HG02642 (cell line): ENCODE measurements at regions not wholly inside any gene's neighbourhood (a gene's known extent, or its start where the extent isn't known, plus 50 kb on each side); places are given as distances from the start of the nearest gene placed in this dataset.
"Not testable (repeated sequence)": the region's sequence is repeated elsewhere in the genome, so short reads cannot be mapped to it uniquely, and the experiment has no call there.

Experiments used
- ATAC-seq: cut with Tn5 transposase; IDR thresholded peaks from one replicate; pipeline ENCODE4 v1.9.1; 2021; ENCODE audit warnings: mild to moderate bottlenecking; ENCODE audit not compliant: unreplicated experiment, poor library complexity

DNA sequence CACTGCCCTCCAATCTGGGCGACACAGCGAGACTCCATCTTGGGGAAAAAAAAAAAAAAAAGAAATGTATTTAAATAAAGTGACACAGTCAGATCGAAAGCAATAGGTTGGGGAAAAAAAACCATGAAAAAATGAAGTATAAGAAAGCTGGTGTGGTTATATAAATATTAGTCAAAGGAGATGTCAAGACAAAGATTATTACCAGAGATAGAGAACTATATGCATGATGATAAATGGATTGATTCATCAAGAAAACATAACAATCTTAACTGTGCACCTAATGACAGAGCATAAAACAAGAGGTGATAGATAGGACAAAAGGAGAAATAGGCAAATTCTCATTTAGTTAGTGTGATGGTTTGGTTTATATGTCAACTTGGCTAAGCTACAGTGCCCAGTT is 146.9 kb upstream of the AHI1 start:
- no peak for ATAC-seq

DNA sequence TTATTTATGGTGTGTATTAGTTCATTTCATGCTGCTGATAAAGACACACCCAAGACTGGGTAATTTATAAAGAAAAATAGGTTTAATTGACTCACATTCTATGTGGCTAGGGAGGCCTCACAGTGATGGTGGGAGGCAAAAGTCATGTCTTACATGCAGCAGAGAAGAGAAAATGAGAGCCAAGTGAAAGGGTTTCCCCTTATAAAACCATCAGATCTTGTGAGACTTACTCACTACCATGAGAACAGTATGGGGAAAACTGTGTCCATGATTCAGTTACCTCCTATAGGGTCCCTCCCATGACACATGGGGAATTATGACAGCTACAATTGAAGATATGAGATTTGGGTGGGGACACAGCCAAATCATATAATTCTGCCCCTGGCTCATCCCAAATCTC is 150.0 kb upstream of the AHI1 start:
- ATAC-seq, result no peak

DNA sequence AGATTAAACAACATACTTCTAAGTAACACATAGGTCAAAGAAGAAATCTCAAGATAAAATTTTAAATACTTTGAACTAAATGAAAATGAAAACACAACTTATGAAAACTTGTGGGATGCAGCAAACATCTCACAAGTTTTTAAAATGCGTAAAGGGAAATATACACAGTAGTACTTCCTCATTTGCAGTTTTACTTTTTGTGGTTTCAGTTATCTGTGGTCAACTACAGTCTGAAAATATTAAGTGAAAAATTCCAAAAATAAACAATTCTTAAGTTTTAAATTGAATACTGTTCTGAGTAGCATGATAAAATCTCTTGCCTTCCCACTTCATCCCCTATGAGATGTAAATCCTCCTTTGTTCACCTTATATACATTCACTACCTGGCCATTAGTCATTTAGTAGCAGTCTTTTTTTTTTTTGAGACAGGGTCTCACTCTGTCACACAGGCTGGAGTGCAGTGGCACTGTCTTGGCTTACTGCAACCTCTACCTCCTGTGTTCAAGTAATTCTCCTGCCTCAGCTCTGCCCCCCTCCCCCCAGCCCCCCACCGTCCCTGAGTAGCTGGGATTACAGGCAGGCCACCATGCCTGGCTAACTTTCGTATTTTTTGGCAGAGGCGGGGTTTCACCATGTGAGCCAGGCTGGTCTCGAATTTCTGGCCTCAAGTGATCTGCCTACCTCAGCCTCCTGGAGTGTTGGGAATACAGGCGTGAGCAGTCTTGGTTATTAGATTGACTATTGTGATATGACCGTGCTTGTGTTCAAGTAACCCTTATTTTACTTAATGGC is 154.6 kb upstream of the AHI1 start:
- peak; percentile 94 for ATAC-seq

DNA sequence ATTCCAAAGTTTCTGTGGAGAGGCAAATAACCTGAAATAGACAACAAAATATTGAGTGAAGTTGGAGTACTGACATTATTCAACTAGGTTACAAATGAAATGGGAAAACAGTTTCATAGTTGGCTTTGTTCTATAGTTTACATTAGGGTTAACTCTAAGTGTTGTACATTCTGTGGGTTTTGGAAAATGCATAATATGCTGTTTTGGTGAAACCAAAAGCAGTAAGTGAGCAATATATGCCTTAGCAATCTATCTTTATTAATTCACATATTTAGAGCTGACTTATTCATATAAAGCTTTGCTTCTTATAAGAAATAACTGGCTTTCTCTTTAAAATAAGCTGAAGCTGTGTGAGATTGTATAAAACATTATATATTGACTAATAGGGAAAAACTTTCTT is 157.5 kb upstream of the AHI1 start:
- no peak for ATAC-seq

DNA sequence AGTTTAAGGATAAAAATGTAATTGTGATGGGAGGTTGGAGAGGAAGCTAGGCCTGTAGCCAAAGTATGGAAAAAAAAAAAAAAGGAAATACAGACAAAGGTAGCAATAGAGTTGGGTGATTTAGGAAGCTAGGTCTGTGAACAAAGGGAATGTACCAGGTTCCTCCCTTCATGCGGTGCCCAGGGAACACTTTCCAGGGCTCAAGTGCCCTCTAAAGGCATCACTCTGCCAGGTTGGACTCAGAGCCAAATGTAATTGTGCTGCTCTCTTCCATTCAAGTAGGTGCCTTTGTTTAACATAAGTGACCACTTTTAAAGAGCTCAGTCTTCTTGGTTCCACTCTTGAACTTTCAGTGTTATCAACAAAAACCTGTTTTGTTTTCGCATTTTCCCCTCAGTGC is 159.7 kb upstream of the AHI1 start:
- no peak for ATAC-seq

DNA sequence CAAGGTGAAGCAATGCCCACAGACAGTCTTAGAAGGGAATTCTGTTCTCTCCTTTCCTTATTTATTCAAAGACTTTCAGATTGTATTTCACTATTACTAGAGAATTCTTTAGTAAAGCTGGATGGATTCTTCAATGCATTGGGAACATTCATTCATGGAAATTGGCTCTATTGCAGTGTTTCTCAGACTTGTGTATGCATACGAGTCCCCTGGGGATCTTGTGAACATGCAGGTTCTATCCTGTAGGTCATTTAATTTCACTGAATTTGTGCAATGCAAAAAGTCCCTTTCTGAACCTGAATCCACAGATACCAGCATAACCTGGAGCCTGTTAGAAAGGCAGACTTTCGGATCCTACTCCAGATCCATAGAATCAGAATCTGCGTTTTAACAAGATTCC is 160.9 kb upstream of the AHI1 start:
- no peak for ATAC-seq

DNA sequence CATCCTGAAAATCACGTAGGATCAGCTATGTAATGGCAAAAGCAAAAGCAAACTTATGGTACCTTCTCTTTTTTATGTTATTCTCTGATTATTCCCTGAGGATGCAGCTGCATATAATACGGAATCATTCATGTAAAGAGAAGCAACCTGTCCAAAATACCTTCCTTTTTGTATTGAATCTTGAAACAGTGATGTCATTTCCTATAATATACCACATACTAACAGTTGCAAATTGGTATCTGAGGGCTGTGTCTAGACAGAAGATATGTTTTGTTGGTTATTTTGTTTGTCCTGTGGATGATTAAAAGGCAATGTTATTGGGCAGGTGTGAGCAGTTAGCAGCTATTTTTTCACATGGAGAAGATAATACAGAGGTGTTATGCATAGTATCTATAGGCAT is 161.4 kb upstream of the AHI1 start:
- no peak for ATAC-seq

DNA sequence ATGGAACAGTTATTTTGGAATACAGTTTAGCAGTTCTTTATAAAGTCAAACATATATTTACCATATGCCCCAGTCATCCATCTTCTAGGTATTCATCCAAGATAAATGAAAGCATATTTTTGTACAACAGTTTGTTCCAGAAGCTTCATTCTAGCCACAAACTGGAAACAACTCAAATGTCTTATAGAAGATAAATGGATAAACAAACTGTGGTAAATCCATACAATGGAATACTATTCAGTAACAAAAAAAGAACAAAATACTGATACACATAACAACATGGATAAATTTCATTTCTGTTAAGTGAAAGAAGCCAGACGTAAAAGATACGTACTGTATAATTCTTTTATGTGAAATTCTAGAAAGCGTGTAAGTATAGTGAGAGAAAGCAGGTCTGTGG is 167.0 kb upstream of the AHI1 start:
- no peak for ATAC-seq

DNA sequence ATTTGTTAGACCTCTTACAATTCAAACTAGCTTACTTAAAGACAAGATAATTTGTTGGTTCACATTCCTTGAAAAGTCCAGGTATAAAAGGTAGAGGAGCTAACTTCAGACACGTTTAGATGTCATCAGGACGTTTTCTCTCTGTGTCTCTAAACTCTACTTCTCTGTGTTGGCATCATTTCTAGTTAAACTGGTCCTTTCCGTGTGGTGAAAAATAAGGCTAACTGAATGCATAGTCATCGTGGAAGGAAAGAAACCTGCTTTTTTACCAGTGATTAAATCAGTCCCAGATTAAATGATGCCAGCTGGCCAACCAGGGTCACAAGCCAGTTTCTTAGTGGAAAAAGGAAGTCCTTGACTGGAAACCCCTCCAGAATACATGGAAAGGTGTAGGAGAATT is 168.4 kb upstream of the AHI1 start:
- ATAC-seq, result no peak

DNA sequence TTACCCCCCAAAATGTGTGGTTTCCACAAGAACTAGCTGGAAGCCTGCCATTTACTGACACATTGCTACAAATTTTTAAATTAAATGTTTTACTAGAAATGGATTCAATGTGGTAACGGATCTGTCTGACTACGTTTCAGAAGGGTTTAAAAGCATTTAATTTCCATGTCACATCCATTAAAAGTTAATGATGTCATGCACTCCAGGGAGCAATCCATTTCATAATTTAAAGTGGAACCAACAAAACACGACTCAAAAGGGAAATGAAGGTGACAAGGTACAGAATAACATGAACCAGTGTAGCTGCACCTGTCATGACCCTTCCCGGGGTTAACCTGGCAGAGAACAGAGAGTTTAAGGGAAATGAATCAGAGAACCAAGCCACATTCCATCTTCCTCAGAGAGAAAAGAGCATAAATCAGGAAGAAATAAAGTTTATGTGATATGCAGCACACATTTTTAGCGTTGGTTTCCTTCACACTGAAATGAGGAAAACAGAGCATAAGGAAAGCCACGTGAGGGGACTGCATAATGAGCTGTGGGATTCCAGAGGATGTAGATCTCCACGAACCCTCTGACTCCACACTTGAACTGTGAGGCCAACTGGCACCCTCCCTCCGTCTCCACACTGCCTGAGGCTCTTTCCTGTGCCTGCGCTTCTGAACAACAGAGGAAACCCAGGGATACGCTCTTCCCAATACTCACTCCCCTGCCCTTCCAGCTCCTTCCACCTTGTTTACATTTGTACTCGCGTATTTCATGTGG is 170.3 kb upstream of the AHI1 start:
- ATAC-seq, result no peak

DNA sequence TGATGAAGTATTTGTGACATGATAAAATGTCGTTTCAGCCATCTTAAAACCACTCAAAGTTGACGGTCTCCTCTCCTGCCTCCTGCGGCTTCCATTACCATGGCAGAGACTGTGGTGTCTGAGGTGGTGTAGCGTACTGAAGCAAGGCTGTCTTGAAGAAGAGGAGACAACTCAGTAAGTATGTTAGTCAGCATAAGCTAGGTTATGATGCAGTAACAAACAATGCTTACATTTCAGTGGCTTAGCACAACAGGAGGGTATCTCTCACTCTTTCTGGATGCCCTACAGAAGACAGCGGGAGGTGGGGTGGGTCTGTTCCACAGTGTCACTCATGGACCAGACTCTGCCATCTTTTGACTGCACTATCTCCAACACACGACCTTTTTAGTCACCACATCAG is 174.7 kb upstream of the AHI1 start:
- no peak for ATAC-seq

DNA sequence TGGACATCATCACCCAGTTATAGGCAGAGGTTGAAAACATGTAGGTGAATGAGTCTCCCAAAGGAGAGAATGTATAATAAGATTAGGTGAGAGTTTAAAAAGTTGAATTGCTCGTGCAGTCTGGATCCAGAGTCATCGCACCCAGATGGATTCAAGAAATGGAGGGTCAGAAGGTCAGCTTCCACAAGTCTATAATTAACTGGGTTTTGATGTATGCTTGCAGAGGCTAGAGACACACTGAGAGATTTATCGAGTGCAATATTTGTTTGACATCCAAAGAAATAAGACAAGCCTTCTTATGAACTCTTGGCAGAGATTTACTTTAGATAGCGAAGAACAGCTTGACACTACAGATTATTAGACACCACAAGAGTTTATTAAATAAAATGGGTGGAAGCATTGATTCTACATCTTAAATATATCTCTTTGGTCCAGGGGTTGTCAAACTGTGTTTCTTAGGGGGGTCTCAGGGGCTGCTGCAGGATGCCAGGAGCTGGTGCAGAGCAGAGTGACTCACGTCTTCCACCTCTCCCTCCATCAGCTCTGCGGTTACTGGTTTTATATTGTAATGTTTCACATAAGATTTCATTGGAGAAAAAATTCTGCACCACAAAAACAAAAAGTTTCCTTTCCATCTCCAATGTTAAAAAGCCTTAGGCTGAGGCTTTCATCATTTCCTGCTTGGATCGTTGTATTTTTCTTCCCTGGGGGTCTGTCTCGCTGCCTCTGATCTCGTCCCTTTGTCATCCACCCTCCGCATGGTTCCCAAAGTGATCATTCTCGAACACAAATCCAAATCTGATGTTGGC is 176.2 kb upstream of the AHI1 start:
- no peak for ATAC-seq

DNA sequence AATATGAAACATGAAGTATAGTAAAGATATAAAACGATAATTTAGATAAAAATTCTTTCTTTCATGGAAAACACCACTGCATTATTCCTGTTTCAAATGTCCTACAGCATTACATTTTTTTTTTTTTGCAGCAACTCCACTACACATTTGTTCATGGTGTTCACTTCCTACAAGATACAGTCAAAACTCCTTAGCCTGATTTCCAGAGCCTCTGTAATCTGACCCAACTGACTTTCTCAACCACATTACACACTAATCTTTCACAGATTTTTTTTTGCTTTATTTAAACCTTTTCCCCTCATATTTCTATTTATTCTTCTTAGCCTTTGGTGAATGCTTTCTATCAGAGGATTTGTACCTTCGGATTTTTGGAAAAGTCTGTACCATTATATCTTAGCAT is 176.5 kb upstream of the PDE7B start:
- ATAC-seq, result no peak

DNA sequence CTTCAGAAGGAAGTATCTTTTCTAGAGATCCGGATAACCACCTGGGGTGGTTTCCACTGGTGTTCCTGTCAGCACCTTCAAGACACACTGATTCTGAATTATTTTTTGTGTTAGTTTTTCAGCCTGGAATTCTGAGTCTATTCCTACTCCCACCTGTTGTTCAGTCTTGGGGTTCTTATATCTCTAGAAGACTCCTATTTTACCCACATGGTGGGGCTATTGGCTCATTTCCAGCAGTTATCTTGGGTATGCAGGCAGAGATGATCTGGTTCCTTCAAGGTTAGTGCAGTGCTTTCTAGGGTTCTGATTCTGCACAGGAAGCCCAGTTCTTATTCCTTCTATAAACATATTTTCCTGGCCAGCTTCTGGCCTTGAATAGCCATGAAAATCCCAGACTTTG is 175.6 kb upstream of the PDE7B start:
- no peak for ATAC-seq

DNA sequence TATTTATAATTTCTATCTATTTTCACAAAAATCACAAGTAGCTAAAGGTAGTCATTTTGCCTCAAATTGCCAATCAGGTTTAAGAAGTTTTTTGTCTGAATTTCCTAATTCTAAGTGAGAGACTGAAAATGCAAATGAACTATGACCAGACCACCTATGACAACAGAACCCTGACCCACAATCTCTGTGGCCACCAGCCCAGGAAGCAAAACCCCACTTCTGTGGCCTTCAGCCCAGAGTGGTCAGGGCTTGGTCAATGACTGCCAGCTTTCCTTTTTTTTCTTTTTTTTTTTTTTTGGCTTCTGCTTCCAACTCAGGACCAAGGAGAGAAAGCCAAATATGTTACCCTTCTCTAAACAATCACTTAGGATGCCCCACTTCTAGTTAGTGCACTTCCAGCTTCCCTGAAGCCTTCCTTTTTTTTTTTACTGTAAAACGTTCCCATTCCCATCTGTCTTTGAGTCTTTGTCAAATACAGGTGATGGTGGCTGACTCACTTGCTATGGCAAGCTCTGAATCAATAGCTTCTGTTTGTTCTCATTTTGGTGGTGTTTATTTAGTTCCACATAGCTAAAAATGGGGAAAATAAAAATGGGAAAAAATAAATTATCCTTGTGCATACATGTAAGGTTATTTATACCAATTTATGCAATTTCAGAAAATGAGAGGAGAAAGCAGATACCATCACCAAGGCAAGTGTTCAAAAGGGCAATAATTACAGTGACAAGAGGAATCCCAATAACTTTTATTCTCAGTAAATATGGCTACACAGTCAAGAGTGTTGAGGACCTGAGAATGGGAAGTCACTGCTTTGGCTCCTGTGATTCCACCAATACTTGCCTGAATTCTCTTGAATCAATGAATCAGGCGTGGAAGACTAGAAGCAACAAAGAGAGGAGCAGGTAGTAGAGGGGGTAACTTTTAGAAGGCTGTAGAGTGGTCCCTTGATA is 170.3 kb upstream of the PDE7B start:
- no peak for ATAC-seq

DNA sequence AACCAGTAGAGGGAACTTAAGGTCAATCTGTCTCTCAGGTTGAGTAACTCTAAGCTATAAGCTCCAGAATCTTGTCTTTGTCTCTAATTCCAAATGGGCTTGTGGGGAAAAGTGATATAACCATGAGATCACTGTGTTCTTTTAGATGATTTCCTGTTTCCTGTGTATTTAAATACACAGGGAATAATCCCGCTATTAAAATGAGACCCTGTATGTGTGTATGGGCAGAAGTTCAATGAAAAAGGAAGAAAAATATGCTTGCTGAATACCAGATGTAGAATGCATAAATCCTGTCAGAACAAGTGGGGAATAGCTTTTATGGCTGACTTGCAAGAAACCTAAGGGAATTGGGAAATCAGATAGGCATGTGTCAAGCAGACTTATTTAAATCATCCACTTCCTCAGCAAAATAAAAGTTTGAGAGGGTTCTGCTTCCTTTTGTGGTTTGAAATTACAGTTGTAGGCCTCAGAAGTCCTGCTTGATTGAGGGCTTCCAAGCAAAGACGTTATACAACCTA is 164.7 kb upstream of the PDE7B start:
- ATAC-seq, result no peak

DNA sequence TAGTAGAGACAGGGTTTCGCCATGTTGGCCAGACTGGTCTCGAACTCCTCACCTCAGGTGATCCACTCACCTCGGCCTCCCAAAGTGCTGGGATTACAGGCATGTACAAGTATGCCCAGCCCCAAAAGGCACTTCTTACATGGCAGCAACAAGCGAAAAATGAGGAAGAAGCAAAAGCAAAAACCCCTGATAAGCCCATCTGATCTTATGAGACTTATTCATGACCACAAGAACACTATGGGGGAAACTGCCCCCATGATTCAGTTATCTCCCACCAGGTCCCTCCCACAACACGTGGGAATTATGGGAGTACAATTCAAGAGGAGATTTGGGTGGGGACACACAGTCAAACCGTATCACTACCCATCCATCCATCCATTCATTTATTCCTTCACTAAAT is 163.0 kb upstream of the PDE7B start:
- ATAC-seq, result not testable (repeated sequence)

DNA sequence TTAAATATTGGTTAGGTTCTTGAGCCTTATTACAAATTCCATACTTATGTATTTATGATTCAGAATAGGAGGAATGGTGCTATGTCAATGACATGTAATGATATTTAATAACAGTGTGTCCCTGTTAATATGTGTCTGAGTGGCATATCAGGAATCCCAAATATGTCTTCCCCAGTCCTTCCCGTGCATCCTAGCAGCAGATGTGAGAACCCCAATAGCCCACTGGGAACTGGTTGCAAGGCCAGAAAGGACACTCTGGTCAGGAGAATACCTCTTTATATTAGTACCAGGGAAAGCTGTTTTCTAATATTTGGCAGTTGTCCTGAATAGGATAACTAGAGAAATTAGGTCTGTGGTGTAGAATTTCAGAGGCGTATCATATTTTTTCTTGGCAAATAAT is 159.1 kb upstream of the PDE7B start:
- no peak for ATAC-seq

DNA sequence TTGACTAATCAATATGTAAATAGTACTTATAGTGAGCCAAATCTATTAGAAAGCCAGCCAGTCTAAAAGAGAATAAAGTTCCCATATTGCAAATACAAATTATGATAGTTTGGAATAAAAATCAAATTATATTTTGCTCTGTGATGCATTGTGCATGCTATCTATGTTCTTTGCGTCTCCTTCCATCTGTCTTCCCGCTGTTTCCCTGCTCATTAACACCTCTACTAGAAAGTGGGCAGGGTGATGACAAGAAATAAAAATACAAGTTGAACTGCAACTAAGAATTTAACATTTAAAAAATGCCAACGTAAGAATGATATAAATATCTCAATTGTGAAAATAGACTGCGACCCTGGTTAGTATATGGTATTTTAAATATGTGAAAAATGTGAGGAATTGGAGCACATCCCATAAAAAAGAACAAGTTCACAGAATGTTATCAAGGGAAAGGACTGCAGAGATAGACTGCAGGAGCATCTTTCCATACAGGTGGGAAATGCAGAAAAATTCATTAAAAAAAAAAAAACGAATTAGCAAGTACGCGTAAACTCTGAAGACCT is 157.6 kb upstream of the PDE7B start:
- ATAC-seq, result no peak

DNA sequence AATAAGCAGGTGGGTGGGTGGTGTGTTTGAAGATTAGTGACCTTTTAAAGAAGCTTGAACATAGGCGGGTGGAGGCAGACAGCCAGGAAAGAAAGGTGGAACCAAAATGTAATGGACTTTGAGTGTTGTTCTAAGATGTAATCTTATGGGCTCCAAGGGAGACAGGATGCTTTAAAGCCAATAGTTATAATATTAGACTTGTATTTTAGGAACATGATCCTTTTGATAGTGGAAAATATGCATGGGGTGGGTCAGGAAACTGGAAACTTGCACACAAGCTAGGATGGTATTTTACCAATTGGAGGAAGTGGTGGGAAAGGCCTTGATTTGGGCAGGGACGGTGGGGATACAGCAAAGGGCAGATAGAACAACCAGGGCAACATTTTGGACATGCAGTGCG is 151.8 kb upstream of the PDE7B start:
- ATAC-seq, result no peak
